HFFc6 (cell line): ENCODE measurements at regions not wholly inside any gene's neighbourhood (a gene's known extent, or its start where the extent isn't known, plus 50 kb on each side); places are given as distances from the start of the nearest gene placed in this dataset.

Source experiments
- DNase-seq: peaks from one replicate; pipeline ENCODE4 v3.0.0-alpha.2; 2018
- H3K27ac Mint-ChIP-seq: 2 replicates; pipeline ENCODE4 v1.8.0; 2020; ENCODE audit warnings: mild to moderate bottlenecking, mixed read lengths
- H3K27me3 Mint-ChIP-seq: 2 replicates; pipeline ENCODE4 v1.8.0; 2021; ENCODE audit warnings: mild to moderate bottlenecking, moderate library complexity, mixed read lengths; ENCODE audit not compliant: insufficient read depth
- H3K36me3 Mint-ChIP-seq: 2 replicates; pipeline ENCODE4 v1.8.0; 2021; ENCODE audit warnings: low read depth, mixed read lengths
- H3K4me1 Mint-ChIP-seq: 2 replicates; pipeline ENCODE4 v1.8.0; 2020; ENCODE audit warnings: low read depth, mixed read lengths
- H3K4me3 Mint-ChIP-seq: 2 replicates; pipeline ENCODE4 v1.8.0; 2020; ENCODE audit warnings: mild to moderate bottlenecking, moderate library complexity, mixed read lengths
- H3K9me3 Mint-ChIP-seq: 2 replicates; pipeline ENCODE4 v1.8.0; 2020; ENCODE audit warnings: mild to moderate bottlenecking, mixed read lengths
- CTCF ChIP-seq: fragments of 200-600 bp; sonication (generic); IDR thresholded peaks from 2 replicates; pipeline ENCODE4 v1.5.0; 2021; ENCODE audit warnings: antibody characterized with exemption, mild to moderate bottlenecking

DNA sequence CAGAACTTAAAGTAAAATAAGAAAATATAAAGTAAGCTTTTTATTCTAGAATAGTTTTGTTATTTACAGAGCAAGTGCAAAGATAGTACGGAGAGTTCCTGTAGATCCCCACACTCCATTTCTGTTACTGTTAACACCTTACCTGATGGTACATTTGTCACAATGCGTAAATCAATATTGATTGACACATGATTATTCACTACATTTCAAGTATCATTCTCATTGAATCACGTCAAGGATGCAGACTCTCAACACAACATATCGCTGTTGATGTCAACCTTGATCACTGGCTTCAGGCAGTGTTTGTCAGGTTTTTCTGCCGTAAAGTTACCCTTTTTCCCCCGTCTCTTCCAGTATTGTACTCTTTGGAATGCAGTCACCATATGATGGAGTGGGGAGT, 64.2 kb upstream of the WSCD1 start:
- Mint-ChIP-seq H3K4me3 (no peak overlapping the region), H3K27ac (no peak overlapping the region), H3K9me3 (no peaks in the 10 kb centered on the region), H3K27me3 (peaks cover 1% of the 10 kb centered on the region), H3K4me1 (peaks cover 19% of the 10 kb centered on the region), H3K36me3 (no peaks in the 10 kb centered on the region)
- DNase-seq: no peak
- TF ChIP-seq CTCF: no peak

DNA sequence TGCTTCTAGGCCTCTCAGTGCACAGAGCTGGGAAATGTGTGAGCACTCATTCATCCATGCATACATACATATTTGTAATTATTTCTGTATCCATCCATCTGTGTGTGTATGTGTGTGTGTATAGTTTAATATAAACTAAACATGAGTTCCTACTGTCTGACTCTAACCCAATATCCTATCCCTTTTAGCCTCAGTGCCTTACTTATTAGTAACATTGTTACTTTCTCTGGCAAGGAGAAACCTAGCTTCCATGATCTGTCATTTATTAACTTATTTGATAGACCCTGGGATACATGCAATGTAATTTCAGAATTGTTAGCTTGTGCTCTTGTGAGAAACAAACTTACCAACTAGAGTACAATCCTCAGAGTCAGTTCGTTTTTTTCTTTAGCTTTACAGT, 59.0 kb upstream of the WSCD1 start:
- no peaks in the 10 kb centered on the region for H3K4me1 Mint-ChIP-seq
- no peak for TF ChIP-seq CTCF
- peaks cover 7% of the 10 kb centered on the region for H3K27me3 Mint-ChIP-seq
- DNase-seq: no peak
- no peak overlapping the region for H3K4me3 Mint-ChIP-seq
- H3K27ac Mint-ChIP-seq: no peak overlapping the region
- no peaks in the 10 kb centered on the region for H3K36me3 Mint-ChIP-seq
- peaks cover 4% of the 10 kb centered on the region; the same call in 1 of the 2 replicates for H3K9me3 Mint-ChIP-seq

DNA sequence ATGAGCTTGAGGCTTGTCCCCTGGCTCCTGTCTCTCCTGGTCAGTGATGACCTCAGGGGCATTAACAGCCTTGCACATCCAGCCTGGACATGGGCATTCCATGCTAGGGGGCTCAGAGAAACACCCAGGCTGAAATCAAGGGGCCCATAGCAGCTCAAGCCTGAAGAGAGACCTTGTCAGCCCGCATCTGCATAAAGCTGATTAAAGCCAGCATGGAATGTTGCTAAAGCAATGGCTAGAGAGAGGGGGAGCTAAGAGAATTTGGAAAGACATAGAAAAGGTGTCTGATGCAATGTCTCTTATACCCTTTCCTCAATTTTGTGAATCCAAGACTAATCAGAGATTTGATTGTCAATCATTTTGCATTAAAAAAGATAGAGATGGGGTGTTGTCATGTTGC, 51.4 kb upstream of the WSCD1 start:
- H3K4me1 Mint-ChIP-seq: no peaks in the 10 kb centered on the region
- TF ChIP-seq CTCF: no peak
- DNase-seq: no peak

DNA sequence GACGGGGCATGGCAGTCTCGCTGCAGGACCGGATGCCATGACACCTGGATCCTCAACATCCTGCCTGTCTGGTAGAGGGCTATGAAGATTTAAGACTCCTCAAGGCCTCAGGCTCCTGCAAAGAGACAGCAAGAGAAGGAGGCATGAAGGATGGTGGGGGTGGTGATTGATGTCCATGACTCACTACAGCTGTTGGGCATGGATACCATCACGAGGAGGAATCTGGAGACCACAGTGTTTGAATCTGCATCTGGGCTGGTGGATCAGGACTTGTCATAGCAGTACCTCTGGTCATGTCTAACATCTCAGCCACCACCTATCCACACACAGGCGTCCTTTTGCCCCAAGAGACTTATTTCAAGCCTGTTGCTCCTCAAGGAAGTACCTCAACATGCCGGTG, 50.2 kb upstream of the WSCD1 start:
- no peak for DNase-seq
- Mint-ChIP-seq H3K4me3 (no peak overlapping the region), H3K36me3 (no peaks in the 10 kb centered on the region), H3K4me1 (no peaks in the 10 kb centered on the region), H3K27me3 (peaks cover 25% of the 10 kb centered on the region), H3K27ac (no peak overlapping the region), H3K9me3 (no peaks in the 10 kb centered on the region; the same call in 1 of the 2 replicates)
- TF ChIP-seq CTCF: no peak

More for the DNA sequence above, 51.4 kb upstream of the WSCD1 start:
- Mint-ChIP-seq H3K9me3 (no peaks in the 10 kb centered on the region; the same call in 1 of the 2 replicates), H3K27ac (no peak overlapping the region), H3K27me3 (peaks cover 24% of the 10 kb centered on the region), H3K36me3 (no peaks in the 10 kb centered on the region), H3K4me3 (no peak overlapping the region)

DNA sequence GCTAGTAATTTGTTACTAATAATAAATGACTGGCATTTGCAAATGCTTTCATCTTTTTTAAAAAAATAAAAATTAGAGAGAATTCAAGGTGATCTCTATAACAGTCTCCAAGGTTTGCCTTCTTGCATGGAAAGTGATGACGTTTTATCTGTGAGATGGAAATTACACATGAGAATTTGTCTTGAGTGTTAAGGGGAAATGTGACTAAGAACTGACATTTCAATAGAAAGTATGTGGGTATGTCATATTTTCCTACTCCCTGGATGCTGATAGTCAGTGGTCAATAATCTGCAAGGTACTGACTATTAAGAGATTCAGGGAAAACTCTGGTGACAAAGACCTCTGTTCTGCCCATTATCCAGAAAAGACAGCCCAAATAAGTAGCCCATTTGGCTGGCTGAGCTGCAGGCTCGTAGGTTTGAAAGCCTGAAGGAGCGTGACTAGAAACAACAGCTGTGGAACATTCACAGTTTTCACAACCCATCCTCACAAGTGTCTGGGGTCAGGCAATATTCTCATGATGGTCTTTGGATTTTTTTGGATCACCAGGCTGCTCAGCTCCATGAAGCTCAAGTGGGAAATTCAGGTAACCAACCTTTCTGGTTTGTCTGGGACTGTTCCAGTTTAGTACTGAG, 49.7 kb upstream of the WSCD1 start:
- Mint-ChIP-seq H3K27ac (no peak overlapping the region), H3K36me3 (no peaks in the 10 kb centered on the region), H3K9me3 (no peaks in the 10 kb centered on the region; the same call in 1 of the 2 replicates), H3K4me3 (no peak overlapping the region), H3K4me1 (no peaks in the 10 kb centered on the region), H3K27me3 (peaks cover 25% of the 10 kb centered on the region)
- DNase-seq: no peak
- TF ChIP-seq CTCF: no peak
